CD14-positive monocyte (primary cell): ENCODE measurements at regions not wholly inside any gene's neighbourhood (a gene's known extent, or its start where the extent isn't known, plus 50 kb on each side); places are given as distances from the start of the nearest gene placed in this dataset.

ENCODE experiments used
- DNase-seq, 3 donors: peaks; one replicate each; pipeline ENCODE4 v3.0.0-alpha.2; 2011 to 2022
- H2AFZ ChIP-seq: 2 replicates; pipeline ENCODE4 v1.6.0; 2012; ENCODE audit warnings: mild to moderate bottlenecking, low read depth, low read length, inconsistent platforms; ENCODE audit not compliant: insufficient read depth, poor library complexity, severe bottlenecking
- H3K27ac ChIP-seq, 2 donors: 1 replicate in 1 of 2; 2 replicates in 1 of 2; pipeline ENCODE4 v1.5.1; 2012 to 2013; ENCODE audit warnings: low read length in 2 of 2, control low read depth in 1 of 2, inconsistent platforms in 1 of 2, low read depth in 1 of 2, mild to moderate bottlenecking in 1 of 2
- H3K27me3 ChIP-seq, 2 donors: one replicate each; pipeline versions ENCODE4 v1.6.0 to v1.6.1; 2011 to 2013; ENCODE audit warnings: low read length in 2 of 2; ENCODE audit not compliant: control insufficient read depth in 2 of 2, insufficient read depth in 2 of 2
- H3K36me3 ChIP-seq, 2 donors: replicated peaks in 1 of 2; 1 replicate in 1 of 2; 2 replicates in 1 of 2; pipeline versions ENCODE4 v1.5.1 to v1.6.1; 2012 to 2013; ENCODE audit warnings: low read length in 2 of 2, control low read depth in 1 of 2, inconsistent platforms in 1 of 2, mild to moderate bottlenecking in 1 of 2; ENCODE audit not compliant: insufficient read depth in 2 of 2, control insufficient read depth in 1 of 2
- H3K4me1 ChIP-seq, 2 donors: 1 replicate in 1 of 2; 2 replicates in 1 of 2; pipeline versions ENCODE4 v1.5.1 to v1.6.1; 2012 to 2013; ENCODE audit warnings: low read length in 2 of 2, control low read depth in 1 of 2, inconsistent platforms in 1 of 2, mild to moderate bottlenecking in 1 of 2, moderate library complexity in 1 of 2; ENCODE audit not compliant: insufficient read depth in 2 of 2, control insufficient read depth in 1 of 2
- H3K4me2 ChIP-seq: replicated peaks from 2 replicates; pipeline ENCODE3; 2012; ENCODE audit warnings: low read length, moderate library complexity, mild to moderate bottlenecking; ENCODE audit not compliant: poor library complexity, severe bottlenecking; ENCODE audit errors: extremely low read depth
- H3K4me3 ChIP-seq, 3 experiments: fragments of 200-600 bp in 1 of 3; sonication (generic) in 1 of 3; replicated peaks in 1 of 3; 1 replicate in 2 of 3; 2 replicates in 1 of 3; pipeline ENCODE4 v1.5.1; 2011 to 2013; ENCODE audit warnings: low read length in 3 of 3, mild to moderate bottlenecking in 3 of 3, control low read depth in 2 of 3, low read depth in 2 of 3, inconsistent platforms in 1 of 3, moderate library complexity in 1 of 3
- H3K79me2 ChIP-seq: 2 replicates; pipeline ENCODE4 v1.6.0; 2012; ENCODE audit warnings: mild to moderate bottlenecking, control low read depth, inconsistent platforms, low read length, moderate library complexity; ENCODE audit not compliant: insufficient read depth
- H3K9ac ChIP-seq: 2 replicates; pipeline ENCODE4 v1.6.0; 2017; ENCODE audit warnings: low read length, mild to moderate bottlenecking; ENCODE audit not compliant: insufficient read depth, poor library complexity, severe bottlenecking
- H3K9me3 ChIP-seq, 2 donors: replicated peaks in 1 of 2; 1 replicate in 1 of 2; 2 replicates in 1 of 2; pipeline versions ENCODE4 v1.5.1 to v1.6.1; 2012 to 2013; ENCODE audit warnings: low read length in 2 of 2, control low read depth in 1 of 2; ENCODE audit not compliant: control insufficient read depth in 1 of 2, insufficient read depth in 1 of 2
- H4K20me1 ChIP-seq: 2 replicates; pipeline ENCODE4 v1.6.0; 2012; ENCODE audit warnings: mild to moderate bottlenecking, low read length, control low read depth, moderate library complexity; ENCODE audit not compliant: insufficient read depth
- H3K27ac Mint-ChIP-seq, 7 donors: one replicate each; pipeline ENCODE4 v1.8.0; 2020; ENCODE audit warnings: mild to moderate bottlenecking in 7 of 7, mixed read lengths in 7 of 7, moderate library complexity in 6 of 7, inconsistent platforms in 2 of 7
- H3K27me3 Mint-ChIP-seq, 3 donors: one replicate each; pipeline ENCODE4 v1.8.0; 2021 to 2022; ENCODE audit warnings: low read depth in 3 of 3, mild to moderate bottlenecking in 3 of 3, mixed read lengths in 3 of 3, moderate library complexity in 3 of 3, inconsistent platforms in 1 of 3
- H3K36me3 Mint-ChIP-seq, 2 donors: one replicate each; pipeline ENCODE4 v1.8.0; 2020; ENCODE audit warnings: mixed read lengths in 2 of 2, inconsistent platforms in 1 of 2, mild to moderate bottlenecking in 1 of 2
- H3K4me1 Mint-ChIP-seq: one replicate; pipeline ENCODE4 v1.8.0; 2020; ENCODE audit warnings: mild to moderate bottlenecking, mixed read lengths
- H3K4me3 Mint-ChIP-seq, 2 donors: one replicate each; pipeline ENCODE4 v1.8.0; 2020; ENCODE audit warnings: mild to moderate bottlenecking in 2 of 2, mixed read lengths in 2 of 2, moderate library complexity in 1 of 2
- H3K9me3 Mint-ChIP-seq, 7 donors: one replicate each; pipeline ENCODE4 v1.8.0; 2020 to 2022; ENCODE audit warnings: mixed read lengths in 7 of 7, mild to moderate bottlenecking in 6 of 7, moderate library complexity in 6 of 7, inconsistent platforms in 2 of 7
- WGBS: methylation state at CpG from one replicate; pipeline ENCODE4 v1.1.5; 2013; ENCODE audit warnings: missing lambda C conversion rate; ENCODE audit not compliant: insufficient coverage; 5-methylcytosine and 5-hydroxymethylcytosine counted together
- intact Hi-C, 2 donors: fragments of 100-400 bp; cut with micrococcal nuclease; formaldehyde crosslinking; loops; one replicate each; pipeline versions ENCODE4 v1.15.0 to v1.15.1; 2023
- TF ChIP-seq, protein P1 (sequence below): fragments of 200-600 bp; IDR thresholded peaks from one replicate; pipeline ENCODE4 v1.8.0; 2022; ENCODE audit warnings: antibody characterized with exemption, mild to moderate bottlenecking

GRCh38 chr12:25337916-25338315 is 87.2 kb upstream of the KRAS start:
- no peaks in the 10 kb centered on the region for H3K9me3 ChIP-seq
- no peaks in the 10 kb centered on the region for H4K20me1 ChIP-seq
- H3K4me2 ChIP-seq = no peak overlapping the region
- H3K27me3 Mint-ChIP-seq = peaks cover 0 to 2% (median 0%) of the 10 kb centered on the region in 3 donors
- no peak overlapping the region for H3K27ac ChIP-seq
- no peak overlapping the region for H2AFZ ChIP-seq
- no peak overlapping the region for H3K27ac Mint-ChIP-seq
- H3K4me1 ChIP-seq = peaks cover 8 to 16% of the 10 kb centered on the region in 2 donors
- peaks cover 7% of the 10 kb centered on the region for H3K4me1 Mint-ChIP-seq
- H3K4me3 ChIP-seq = no peak overlapping the region
- intact Hi-C loops = loop anchor here (5.0 to 10.0 kb wide), 3 partner anchors 44 to 93 kb away; partner anchors contain the start of gene KRAS (in 1 of the 2)
- TF ChIP-seq, protein P1, sequence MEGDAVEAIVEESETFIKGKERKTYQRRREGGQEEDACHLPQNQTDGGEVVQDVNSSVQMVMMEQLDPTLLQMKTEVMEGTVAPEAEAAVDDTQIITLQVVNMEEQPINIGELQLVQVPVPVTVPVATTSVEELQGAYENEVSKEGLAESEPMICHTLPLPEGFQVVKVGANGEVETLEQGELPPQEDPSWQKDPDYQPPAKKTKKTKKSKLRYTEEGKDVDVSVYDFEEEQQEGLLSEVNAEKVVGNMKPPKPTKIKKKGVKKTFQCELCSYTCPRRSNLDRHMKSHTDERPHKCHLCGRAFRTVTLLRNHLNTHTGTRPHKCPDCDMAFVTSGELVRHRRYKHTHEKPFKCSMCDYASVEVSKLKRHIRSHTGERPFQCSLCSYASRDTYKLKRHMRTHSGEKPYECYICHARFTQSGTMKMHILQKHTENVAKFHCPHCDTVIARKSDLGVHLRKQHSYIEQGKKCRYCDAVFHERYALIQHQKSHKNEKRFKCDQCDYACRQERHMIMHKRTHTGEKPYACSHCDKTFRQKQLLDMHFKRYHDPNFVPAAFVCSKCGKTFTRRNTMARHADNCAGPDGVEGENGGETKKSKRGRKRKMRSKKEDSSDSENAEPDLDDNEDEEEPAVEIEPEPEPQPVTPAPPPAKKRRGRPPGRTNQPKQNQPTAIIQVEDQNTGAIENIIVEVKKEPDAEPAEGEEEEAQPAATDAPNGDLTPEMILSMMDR = no peak
- H3K27me3 ChIP-seq = no peaks in the 10 kb centered on the region
- H3K9ac ChIP-seq = no peak overlapping the region
- H3K36me3 ChIP-seq = no peaks in the 10 kb centered on the region
- no peak for DNase-seq
- peaks cover 6 to 14% (median 9%) of the 10 kb centered on the region in 7 donors for H3K9me3 Mint-ChIP-seq
- H3K36me3 Mint-ChIP-seq = no peaks in the 10 kb centered on the region
- H3K79me2 ChIP-seq = no peaks in the 10 kb centered on the region
- H3K4me3 Mint-ChIP-seq = no peak overlapping the region
- WGBS = no CpG with 5 or more reads among the region's 3 CpGs

- Histone ChIP-seq H3K4me2 (no peak overlapping the region), H2AFZ (no peak overlapping the region), H4K20me1 (no peaks in the 10 kb centered on the region), H3K27me3 (no peaks in the 10 kb centered on the region), H3K79me2 (no peaks in the 10 kb centered on the region), H3K36me3 (no peaks in the 10 kb centered on the region), H3K4me1 (peaks cover 8 to 18% of the 10 kb centered on the region in 2 donors), H3K9me3 (no peaks in the 10 kb centered on the region), H3K9ac (no peak overlapping the region), H3K27ac (no peak overlapping the region), H3K4me3 (no peak overlapping the region)
- TF ChIP-seq, protein P1 = no peak
- Mint-ChIP-seq H3K9me3 (no peaks in the 10 kb centered on the region), H3K27ac (no peak overlapping the region), H3K36me3 (no peaks in the 10 kb centered on the region), H3K4me3 (no peak overlapping the region), H3K4me1 (peaks cover 11% of the 10 kb centered on the region), H3K27me3 (peaks cover 0 to 5% (median 0%) of the 10 kb centered on the region in 3 donors)
- no peak for DNase-seq
- intact Hi-C loops = loop anchor here in 1 of 2 donors (10.0 kb wide), 1 partner anchor 87 kb away; no protein-coding TSS in a partner anchor
- no CpG with 5 or more reads among the region's 3 CpGs for WGBS
Measured at GRCh38 chr12:25332143-25332542, 81.4 kb upstream of the KRAS start.
